Stimulated activated CD4-positive, alpha-beta T cell treated with anti-CD3 and anti-CD28 coated beads, Interleukin-15, amount 100 ng/mL, for 1 hour (primary cell): ENCODE measurements at regions not wholly inside any gene's neighbourhood (a gene's known extent, or its start where the extent isn't known, plus 50 kb on each side); places are given as distances from the start of the nearest gene placed in this dataset.

ENCODE experiments used
- DNase-seq, 2 donors: peaks; one replicate each; pipeline ENCODE4 v3.0.0-alpha.2; 2020; ENCODE audit warnings: low read depth in 1 of 2, low spot score in 1 of 2

- no peak for DNase-seq
These were observed 874.3 kb upstream of the ADAMTS5 start for GRCh38 chr21:27841084-27841672.

- DNase-seq: no peak
These were observed 873.4 kb upstream of the ADAMTS5 start for GRCh38 chr21:27840262-27840661.

- DNase-seq: no peak
These were observed 872.7 kb upstream of the ADAMTS5 start for GRCh38 chr21:27839512-27840115.

- DNase-seq: no peak
These were observed 871.7 kb upstream of the ADAMTS5 start for GRCh38 chr21:27838573-27838972.

GRCh38 chr21:27837936-27838335 is 871.0 kb upstream of the ADAMTS5 start:
- DNase-seq: no peak

- DNase-seq: no peak
These were observed 866.4 kb upstream of the ADAMTS5 start for GRCh38 chr21:27833298-27833697.

- DNase-seq: no peak
These were observed 865.1 kb upstream of the ADAMTS5 start for GRCh38 chr21:27831816-27832569.

GRCh38 chr21:27831177-27831576 is 864.3 kb upstream of the ADAMTS5 start:
- no peak for DNase-seq

- DNase-seq: no peak
These were observed 861.1 kb upstream of the ADAMTS5 start for GRCh38 chr21:27827972-27828371.

GRCh38 chr21:27825035-27825434 is 858.1 kb upstream of the ADAMTS5 start:
- DNase-seq: no peak

GRCh38 chr21:27823652-27824201 is 856.8 kb upstream of the ADAMTS5 start:
- no peak for DNase-seq

- DNase-seq: no peak
These were observed 853.5 kb upstream of the ADAMTS5 start for GRCh38 chr21:27820342-27820741.

GRCh38 chr21:27819299-27819698 is 852.4 kb upstream of the ADAMTS5 start:
- no peak for DNase-seq

- DNase-seq: no peak
These were observed 852.0 kb upstream of the ADAMTS5 start for GRCh38 chr21:27818847-27819246.

GRCh38 chr21:27817902-27818623 is 851.2 kb upstream of the ADAMTS5 start:
- no peak for DNase-seq

- DNase-seq: no peak
These were observed 850.2 kb upstream of the ADAMTS5 start for GRCh38 chr21:27817074-27817473.

GRCh38 chr21:27816301-27816700 is 849.4 kb upstream of the ADAMTS5 start:
- no peak for DNase-seq

GRCh38 chr21:27814226-27814625 is 847.3 kb upstream of the ADAMTS5 start:
- DNase-seq: no peak

- DNase-seq: no peak
These were observed 846.9 kb upstream of the ADAMTS5 start for GRCh38 chr21:27813750-27814149.

GRCh38 chr21:27813344-27813743 is 846.5 kb upstream of the ADAMTS5 start:
- DNase-seq: no peak

- no peak for DNase-seq
These were observed 845.4 kb upstream of the ADAMTS5 start for GRCh38 chr21:27812279-27812678.

- DNase-seq: no peak
These were observed 842.0 kb upstream of the ADAMTS5 start for GRCh38 chr21:27808923-27809322.
